Transverse colon (tissue), 3 donors: ENCODE measurements at regions not wholly inside any gene's neighbourhood (a gene's known extent, or its start where the extent isn't known, plus 50 kb on each side); places are given as distances from the start of the nearest gene placed in this dataset.

ENCODE experiments used
- EP300 ChIP-seq: sonication (generic); formaldehyde crosslinking; IDR thresholded peaks from one replicate; pipeline ENCODE4 v1.6.1; 2017; ENCODE audit warnings: antibody characterized with exemption, low read depth
- TF ChIP-seq, protein P1 (sequence below), 5 experiments: fragments of 200-600 bp in 3 of 5; fragments of 450-650 bp in 2 of 5; sonication (generic) in 3 of 5; IDR thresholded peaks; 1 replicate in 2 of 5; 2 replicates in 3 of 5; pipeline ENCODE4 v1.5.1; 2016 to 2017; ENCODE audit warnings: antibody characterized with exemption in 5 of 5, inconsistent platforms in 3 of 5, mild to moderate bottlenecking in 2 of 5, moderate library complexity in 1 of 5

DNA sequence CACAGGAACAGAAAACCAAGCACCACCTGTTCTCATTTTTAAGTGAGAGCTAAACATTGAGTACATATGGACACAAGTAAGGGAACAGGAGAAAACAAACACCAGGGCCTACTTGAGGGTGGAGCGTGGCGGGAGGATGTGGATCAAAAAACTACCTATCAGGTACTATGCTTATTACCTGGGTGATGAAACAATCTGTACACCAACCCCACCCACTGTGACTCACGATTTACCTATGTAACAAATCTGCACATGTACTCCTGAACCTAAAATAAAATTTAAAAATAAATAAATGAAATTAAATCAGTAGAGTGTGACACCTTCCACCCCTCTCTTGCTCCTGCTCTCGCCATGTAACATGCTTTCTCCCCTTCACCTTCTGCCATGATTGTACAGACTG is 615.5 kb downstream of the RPL10L start:
- TF ChIP-seq, protein P1, sequence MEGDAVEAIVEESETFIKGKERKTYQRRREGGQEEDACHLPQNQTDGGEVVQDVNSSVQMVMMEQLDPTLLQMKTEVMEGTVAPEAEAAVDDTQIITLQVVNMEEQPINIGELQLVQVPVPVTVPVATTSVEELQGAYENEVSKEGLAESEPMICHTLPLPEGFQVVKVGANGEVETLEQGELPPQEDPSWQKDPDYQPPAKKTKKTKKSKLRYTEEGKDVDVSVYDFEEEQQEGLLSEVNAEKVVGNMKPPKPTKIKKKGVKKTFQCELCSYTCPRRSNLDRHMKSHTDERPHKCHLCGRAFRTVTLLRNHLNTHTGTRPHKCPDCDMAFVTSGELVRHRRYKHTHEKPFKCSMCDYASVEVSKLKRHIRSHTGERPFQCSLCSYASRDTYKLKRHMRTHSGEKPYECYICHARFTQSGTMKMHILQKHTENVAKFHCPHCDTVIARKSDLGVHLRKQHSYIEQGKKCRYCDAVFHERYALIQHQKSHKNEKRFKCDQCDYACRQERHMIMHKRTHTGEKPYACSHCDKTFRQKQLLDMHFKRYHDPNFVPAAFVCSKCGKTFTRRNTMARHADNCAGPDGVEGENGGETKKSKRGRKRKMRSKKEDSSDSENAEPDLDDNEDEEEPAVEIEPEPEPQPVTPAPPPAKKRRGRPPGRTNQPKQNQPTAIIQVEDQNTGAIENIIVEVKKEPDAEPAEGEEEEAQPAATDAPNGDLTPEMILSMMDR (IDR thresholded peaks at IDR 0.05), result no peak
- no peak for TF ChIP-seq EP300
